Endothelial cell of umbilical vein (primary cell): ENCODE measurements at regions not wholly inside any gene's neighbourhood (a gene's known extent, or its start where the extent isn't known, plus 50 kb on each side); places are given as distances from the start of the nearest gene placed in this dataset.

Experiments used
- EZH2 ChIP-seq: IDR thresholded peaks from 2 replicates; pipeline ENCODE4 v1.6.1; 2012; ENCODE audit warnings: borderline replicate concordance, low read depth, mild to moderate bottlenecking, moderate library complexity, low read length, inconsistent platforms; ENCODE audit not compliant: severe bottlenecking
- GATA2 ChIP-seq: IDR thresholded peaks from 2 replicates; pipeline ENCODE4 v1.7.0; 2011; ENCODE audit warnings: low read depth, mild to moderate bottlenecking, moderate library complexity, mixed read lengths, low read length; ENCODE audit not compliant: insufficient read length, insufficient read depth
- TF ChIP-seq, protein P1 (sequence below), 2 donors: IDR thresholded peaks; 1 replicate in 1 of 2; 2 replicates in 1 of 2; pipeline ENCODE4 v1.5.1; 2011; ENCODE audit warnings: low read length in 2 of 2, mild to moderate bottlenecking in 2 of 2, moderate library complexity in 2 of 2, control low read depth in 1 of 2, inconsistent platforms in 1 of 2, low read depth in 1 of 2; ENCODE audit not compliant: insufficient read depth in 1 of 2; ENCODE audit errors: extremely low read depth in 1 of 2

DNA sequence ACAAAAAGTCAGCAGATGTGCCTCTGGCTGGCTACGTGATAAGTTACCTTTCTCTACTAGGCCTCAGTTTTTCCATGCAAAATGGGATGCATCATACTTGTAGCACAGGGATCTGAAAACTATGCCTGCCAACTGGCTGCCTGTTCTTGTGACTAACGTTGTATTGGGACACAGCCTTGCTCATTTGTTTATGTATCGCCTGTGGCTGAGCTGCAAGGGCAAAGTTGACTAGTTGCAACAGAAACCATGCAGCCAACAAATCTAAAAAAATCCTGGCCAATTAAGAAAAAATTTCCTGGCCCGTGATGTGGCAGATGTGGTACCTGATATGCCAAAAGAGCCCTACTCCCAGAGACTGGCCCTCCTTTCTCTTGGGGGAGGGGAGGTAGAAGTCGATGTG is 131.3 kb downstream of the SEC61B start:
- TF ChIP-seq, protein P1, sequence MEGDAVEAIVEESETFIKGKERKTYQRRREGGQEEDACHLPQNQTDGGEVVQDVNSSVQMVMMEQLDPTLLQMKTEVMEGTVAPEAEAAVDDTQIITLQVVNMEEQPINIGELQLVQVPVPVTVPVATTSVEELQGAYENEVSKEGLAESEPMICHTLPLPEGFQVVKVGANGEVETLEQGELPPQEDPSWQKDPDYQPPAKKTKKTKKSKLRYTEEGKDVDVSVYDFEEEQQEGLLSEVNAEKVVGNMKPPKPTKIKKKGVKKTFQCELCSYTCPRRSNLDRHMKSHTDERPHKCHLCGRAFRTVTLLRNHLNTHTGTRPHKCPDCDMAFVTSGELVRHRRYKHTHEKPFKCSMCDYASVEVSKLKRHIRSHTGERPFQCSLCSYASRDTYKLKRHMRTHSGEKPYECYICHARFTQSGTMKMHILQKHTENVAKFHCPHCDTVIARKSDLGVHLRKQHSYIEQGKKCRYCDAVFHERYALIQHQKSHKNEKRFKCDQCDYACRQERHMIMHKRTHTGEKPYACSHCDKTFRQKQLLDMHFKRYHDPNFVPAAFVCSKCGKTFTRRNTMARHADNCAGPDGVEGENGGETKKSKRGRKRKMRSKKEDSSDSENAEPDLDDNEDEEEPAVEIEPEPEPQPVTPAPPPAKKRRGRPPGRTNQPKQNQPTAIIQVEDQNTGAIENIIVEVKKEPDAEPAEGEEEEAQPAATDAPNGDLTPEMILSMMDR (IDR thresholded peaks at IDR 0.05; ENCODE audit: extremely low read depth in 1 of 2, insufficient read depth in 1 of 2, low read depth in 1 of 2, low read length in 2 of 2) = no peak
- TF ChIP-seq GATA2 = no peak
- no peak for TF ChIP-seq EZH2
